HG03571 (cell line): ENCODE measurements at regions not wholly inside any gene's neighbourhood (a gene's known extent, or its start where the extent isn't known, plus 50 kb on each side); places are given as distances from the start of the nearest gene placed in this dataset.

Source experiments
- ATAC-seq: cut with Tn5 transposase; IDR thresholded peaks from one replicate; pipeline ENCODE4 v1.9.1; 2021; ENCODE audit not compliant: unreplicated experiment

GRCh38 chr3:88921986-88922385 is 185.4 kb upstream of the EPHA3 start:
- no peak for ATAC-seq

DNA sequence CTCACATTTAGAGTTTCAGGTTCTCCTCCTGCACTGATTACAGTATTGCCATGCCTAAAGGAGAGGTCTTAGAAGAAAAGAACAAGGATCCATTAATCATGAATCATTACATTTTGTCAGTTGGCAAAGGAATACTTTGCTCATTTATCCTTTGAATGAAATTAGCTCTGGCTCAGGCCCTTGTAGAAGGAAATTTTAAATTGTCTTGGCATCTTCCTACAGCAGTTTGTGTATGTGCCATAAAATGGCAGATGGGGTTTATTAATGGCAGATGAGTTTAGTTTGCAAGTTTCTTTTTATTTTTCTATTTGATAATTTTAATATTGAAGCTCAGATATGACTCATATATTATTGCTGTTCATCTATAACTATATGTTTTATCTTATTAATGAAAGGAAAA is 181.2 kb upstream of the EPHA3 start:
- no peak for ATAC-seq

DNA sequence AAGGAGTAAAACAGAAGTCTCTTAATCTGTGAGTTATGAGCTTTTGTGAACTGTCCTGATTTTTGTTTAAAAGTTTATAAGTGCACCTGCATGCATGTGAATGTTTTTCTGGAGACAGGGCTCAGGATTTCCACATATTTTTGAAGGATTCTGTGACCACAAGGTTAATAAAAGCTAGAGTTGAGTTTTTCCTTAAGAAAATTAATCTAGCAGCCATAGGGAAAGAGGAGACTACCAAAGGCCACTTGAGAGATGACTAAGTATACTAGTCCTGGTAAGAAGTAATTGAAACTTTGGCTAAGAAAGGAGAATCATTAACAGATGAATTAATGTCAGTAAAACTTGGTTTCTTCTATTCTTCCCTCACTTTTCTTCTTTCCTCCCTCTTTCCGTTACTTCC is 176.8 kb upstream of the EPHA3 start:
- no peak for ATAC-seq

DNA sequence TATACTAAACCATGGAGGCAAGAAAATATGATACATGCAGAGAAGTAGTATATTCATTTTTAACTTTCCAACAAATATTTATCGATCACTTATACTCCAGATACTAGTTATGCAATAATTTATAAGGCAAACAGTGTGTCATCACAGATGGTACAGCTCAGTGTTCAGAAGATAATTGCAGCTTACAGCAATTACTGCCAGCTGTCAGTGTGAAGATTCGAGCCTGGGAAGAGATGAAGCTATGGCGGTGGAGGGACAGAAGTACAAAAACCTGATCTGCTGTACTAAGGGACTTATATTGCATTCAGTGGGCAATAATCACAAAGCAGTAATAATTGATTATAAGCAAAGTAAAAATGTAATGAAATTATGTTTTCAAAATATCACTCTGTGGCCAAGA is 170.6 kb upstream of the EPHA3 start:
- ATAC-seq: no peak

GRCh38 chr3:88940296-88940695 is 167.1 kb upstream of the EPHA3 start:
- ATAC-seq: no peak

DNA sequence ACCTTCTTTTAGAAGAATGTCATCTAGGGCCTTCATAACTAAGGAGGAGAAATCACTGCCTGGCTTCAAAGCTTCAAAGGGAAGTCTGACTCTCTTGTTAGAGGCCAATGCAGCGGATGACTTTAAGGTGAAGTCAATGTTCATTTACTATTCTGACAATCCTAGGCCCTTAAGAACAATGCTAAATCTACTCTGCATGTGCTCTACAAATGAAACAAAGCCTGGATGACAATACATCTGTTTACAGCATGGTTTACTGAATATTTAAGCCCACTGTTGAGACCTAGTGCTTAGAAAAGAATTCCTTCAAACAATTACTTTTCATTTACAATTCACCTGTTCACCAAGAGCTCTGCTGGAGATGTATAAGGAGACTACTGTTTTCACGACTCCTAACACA is 160.4 kb upstream of the EPHA3 start:
- ATAC-seq: no peak

DNA sequence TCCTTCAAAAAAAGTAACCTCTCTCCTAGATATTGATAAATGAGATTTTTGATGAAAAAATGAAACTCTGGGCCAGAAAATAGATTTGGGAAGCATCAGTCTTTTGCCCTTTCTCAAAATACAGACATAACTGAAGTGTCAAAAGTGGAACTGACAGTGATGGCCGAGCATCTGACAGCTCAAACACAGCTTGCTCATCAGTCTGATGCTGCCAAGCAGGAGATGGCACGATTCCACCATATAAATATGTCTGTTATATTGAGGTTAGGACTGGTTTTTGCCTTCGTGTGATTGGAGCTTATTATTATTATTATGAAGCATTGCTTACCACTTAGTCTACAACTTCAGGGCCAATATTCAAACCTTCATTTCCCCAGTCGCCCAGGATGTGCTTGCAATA is 152.6 kb upstream of the EPHA3 start:
- no peak for ATAC-seq

GRCh38 chr3:88955274-88955673 is 152.1 kb upstream of the EPHA3 start:
- ATAC-seq: no peak

- ATAC-seq: no peak
Measured at GRCh38 chr3:88957711-88958439, 149.5 kb upstream of the EPHA3 start.

- ATAC-seq: no peak
Measured at GRCh38 chr3:88960019-88960418, 147.4 kb upstream of the EPHA3 start.

DNA sequence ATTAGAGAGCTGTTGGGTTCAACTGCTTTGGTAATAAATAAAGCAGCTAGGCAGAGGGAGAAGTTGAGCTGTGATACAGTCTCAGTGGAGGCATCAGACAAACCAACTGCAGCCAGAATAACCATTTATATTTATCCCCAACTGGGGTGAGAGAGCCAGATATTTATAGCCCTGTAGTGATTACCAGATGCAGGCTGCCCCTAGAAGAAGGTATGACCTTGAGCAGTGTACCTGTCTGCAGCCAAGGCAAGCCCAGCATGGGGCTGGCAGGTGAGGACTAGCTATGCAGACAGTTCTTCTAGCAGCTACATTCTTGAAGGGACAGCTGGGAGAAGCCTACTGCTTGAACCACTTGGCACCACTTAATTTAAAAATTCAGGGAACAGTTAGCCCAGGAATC is 144.4 kb upstream of the EPHA3 start:
- ATAC-seq: no peak

DNA sequence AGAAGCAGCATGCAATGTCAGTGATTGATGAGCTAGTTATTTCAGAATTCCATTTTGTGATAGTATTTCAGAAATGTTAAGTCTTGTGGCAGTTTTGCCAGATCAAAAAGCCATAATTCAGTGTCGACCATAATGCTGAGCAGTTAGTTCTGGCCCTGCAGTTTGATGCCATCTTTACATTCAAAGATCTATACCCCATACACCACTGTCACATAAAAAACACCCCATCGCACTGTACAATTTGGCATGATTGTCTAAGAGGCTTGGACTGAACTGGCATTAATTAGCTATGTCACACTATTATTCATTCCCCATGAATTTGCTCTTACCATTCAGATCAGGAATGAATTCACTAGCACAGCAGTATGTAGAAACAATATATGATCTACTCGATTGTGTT is 127.7 kb upstream of the EPHA3 start:
- ATAC-seq: no peak

GRCh38 chr3:88983458-88983857 is 124.0 kb upstream of the EPHA3 start:
- ATAC-seq: no peak

GRCh38 chr3:88984256-88984655 is 123.2 kb upstream of the EPHA3 start:
- ATAC-seq: no peak

- no peak for ATAC-seq
Measured at GRCh38 chr3:88984832-88985231, 122.6 kb upstream of the EPHA3 start.

GRCh38 chr3:88985491-88985890 is 121.9 kb upstream of the EPHA3 start:
- no peak for ATAC-seq

GRCh38 chr3:88986834-88987233 is 120.6 kb upstream of the EPHA3 start:
- no peak for ATAC-seq

- ATAC-seq: no peak
Measured at GRCh38 chr3:88987776-88988175, 119.6 kb upstream of the EPHA3 start.

GRCh38 chr3:88988906-88989305 is 118.5 kb upstream of the EPHA3 start:
- no peak for ATAC-seq

DNA sequence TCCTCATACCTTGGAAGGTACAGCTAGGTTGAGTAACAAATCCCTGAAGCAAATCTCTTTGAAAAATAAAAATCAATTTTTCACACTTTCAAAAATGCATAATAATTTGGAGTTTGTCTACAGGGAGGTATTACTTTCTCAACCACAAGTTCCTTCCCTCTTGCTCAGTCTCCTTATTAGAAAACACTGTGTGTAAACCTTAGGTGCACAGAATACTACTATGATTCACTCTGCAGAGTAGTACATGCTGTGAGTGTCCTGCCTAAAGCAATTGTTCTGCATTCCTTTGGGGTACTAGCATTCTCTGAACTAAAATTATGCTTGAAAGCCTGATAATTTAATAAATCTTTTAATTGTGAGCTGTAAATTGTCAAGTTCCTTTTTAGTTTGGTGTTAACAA is 115.9 kb upstream of the EPHA3 start:
- no peak for ATAC-seq

DNA sequence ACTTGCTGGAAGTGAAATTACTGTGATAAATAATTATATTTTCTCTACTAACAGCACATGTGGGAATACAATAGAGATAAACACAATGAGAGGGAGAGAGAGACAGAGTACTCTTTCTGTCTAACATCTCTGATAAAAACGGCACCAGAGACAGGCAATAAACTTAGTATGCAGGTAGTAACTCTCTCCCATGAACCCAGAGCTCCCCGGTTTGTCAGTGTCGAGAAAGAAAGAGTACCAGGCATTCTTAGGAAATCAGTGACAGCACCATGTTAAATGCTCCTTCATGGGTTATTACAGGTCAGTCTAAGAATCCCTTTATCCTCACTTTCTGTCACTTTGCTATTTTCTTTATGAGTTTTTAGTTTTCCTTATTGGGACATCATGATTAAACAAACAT is 110.7 kb upstream of the EPHA3 start:
- no peak for ATAC-seq

DNA sequence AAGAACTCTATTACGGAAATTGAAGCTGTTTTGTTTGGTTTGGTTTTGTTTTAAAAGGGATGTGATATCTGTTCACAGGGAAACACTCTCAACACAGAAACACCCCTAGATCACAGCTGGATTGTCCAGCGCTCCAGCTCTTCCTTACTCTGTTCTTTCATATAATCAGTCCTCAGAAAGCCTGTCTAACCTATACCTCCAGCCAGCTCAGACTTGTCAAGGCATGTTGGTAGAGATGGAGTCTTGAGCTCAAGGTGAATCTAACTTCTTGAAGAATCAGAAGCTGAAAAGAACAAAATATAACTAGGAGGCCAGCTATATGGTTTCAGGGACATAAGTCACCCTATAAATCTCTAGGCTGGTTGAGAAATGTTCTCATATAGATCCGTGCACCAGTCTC is 110.2 kb upstream of the EPHA3 start:
- ATAC-seq: no peak

GRCh38 chr3:89000886-89001285 is 106.5 kb upstream of the EPHA3 start:
- ATAC-seq: no peak
